Progenitor cell of endocrine pancreas (in vitro differentiated cells): ENCODE measurements at regions not wholly inside any gene's neighbourhood (a gene's known extent, or its start where the extent isn't known, plus 50 kb on each side); places are given as distances from the start of the nearest gene placed in this dataset.

Experiments
- DNase-seq: peaks from one replicate; pipeline ENCODE4 v3.0.0; 2021; ENCODE audit warnings: low spot score; ENCODE audit not compliant: unreplicated experiment
- H3K27ac Mint-ChIP-seq: 2 replicates; pipeline ENCODE4 v1.8.0; 2021; ENCODE audit warnings: mild to moderate bottlenecking, moderate library complexity, mixed read lengths
- H3K27me3 Mint-ChIP-seq: 2 replicates; pipeline ENCODE4 v1.8.0; 2021; ENCODE audit warnings: mixed read lengths
- H3K36me3 Mint-ChIP-seq: 2 replicates; pipeline ENCODE4 v1.8.0; 2022; ENCODE audit warnings: mixed read lengths; ENCODE audit not compliant: insufficient read depth
- H3K4me1 Mint-ChIP-seq: 2 replicates; pipeline ENCODE4 v1.8.0; 2021; ENCODE audit warnings: low read depth, mixed read lengths
- H3K4me3 Mint-ChIP-seq: 2 replicates; pipeline ENCODE4 v1.8.0; 2021; ENCODE audit warnings: low read depth, mild to moderate bottlenecking, moderate library complexity, mixed read lengths
- H3K9me3 Mint-ChIP-seq: 2 replicates; pipeline ENCODE4 v1.8.0; 2021; ENCODE audit warnings: low read depth, mixed read lengths
- CTCF ChIP-seq: fragments of 200-600 bp; sonication (generic); IDR thresholded peaks from one replicate; pipeline ENCODE4 v1.5.0; 2021; ENCODE audit warnings: antibody characterized with exemption, mild to moderate bottlenecking; ENCODE audit not compliant: unreplicated experiment

GRCh38 chr16:6149031-6149430, 1051.4 kb upstream of the EEF2KMT start:
- no peak for TF ChIP-seq CTCF
- H3K9me3 Mint-ChIP-seq = no peaks in the 10 kb centered on the region
- no peaks in the 10 kb centered on the region for H3K4me1 Mint-ChIP-seq
- no peak overlapping the region for H3K4me3 Mint-ChIP-seq
- DNase-seq = no peak
- H3K27ac Mint-ChIP-seq = no peak overlapping the region
- H3K27me3 Mint-ChIP-seq = peaks cover 3% of the 10 kb centered on the region
- H3K36me3 Mint-ChIP-seq = no peaks in the 10 kb centered on the region

DNA sequence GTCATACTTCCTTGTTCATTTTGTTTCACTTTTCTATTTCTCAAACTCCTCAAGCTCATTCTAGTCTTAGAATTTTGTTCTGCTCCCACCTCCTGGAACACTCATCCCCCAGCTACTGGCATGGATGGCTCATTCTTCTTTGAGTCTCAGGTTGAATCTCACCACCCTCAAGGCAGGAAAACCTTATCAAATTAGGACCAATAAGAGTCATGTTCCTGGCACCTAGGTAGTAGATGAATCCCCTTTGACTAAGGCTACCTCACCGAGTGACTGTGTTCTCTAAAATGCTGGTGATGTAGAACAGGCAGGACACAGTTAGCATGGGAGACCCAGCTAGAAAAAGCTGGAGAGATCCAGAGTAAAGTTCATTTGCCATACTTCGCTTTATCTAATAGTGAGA, 1050.8 kb upstream of the EEF2KMT start:
- no peak for TF ChIP-seq CTCF
- peaks cover 3% of the 10 kb centered on the region for H3K27me3 Mint-ChIP-seq
- DNase-seq = no peak
- no peaks in the 10 kb centered on the region for H3K9me3 Mint-ChIP-seq
- H3K4me3 Mint-ChIP-seq = no peak overlapping the region
- no peaks in the 10 kb centered on the region for H3K36me3 Mint-ChIP-seq
- H3K4me1 Mint-ChIP-seq = no peaks in the 10 kb centered on the region
- H3K27ac Mint-ChIP-seq = no peak overlapping the region

GRCh38 chr16:6146874-6147425, 1049.4 kb upstream of the EEF2KMT start:
- H3K4me1 Mint-ChIP-seq = no peaks in the 10 kb centered on the region
- no peaks in the 10 kb centered on the region for H3K9me3 Mint-ChIP-seq
- no peak overlapping the region for H3K27ac Mint-ChIP-seq
- H3K36me3 Mint-ChIP-seq = no peaks in the 10 kb centered on the region
- no peak for TF ChIP-seq CTCF
- peaks cover 3% of the 10 kb centered on the region for H3K27me3 Mint-ChIP-seq
- no peak for DNase-seq
- H3K4me3 Mint-ChIP-seq = no peak overlapping the region

- no peaks in the 10 kb centered on the region for H3K9me3 Mint-ChIP-seq
- H3K4me1 Mint-ChIP-seq = no peaks in the 10 kb centered on the region
- no peak overlapping the region for H3K27ac Mint-ChIP-seq
- no peaks in the 10 kb centered on the region for H3K36me3 Mint-ChIP-seq
- DNase-seq = no peak
- TF ChIP-seq CTCF = no peak
- H3K4me3 Mint-ChIP-seq = no peak overlapping the region
- H3K27me3 Mint-ChIP-seq = peaks cover 4% of the 10 kb centered on the region
These were observed 1048.8 kb upstream of the EEF2KMT start for GRCh38 chr16:6146356-6146755.

GRCh38 chr16:6144463-6144862, 1046.9 kb upstream of the EEF2KMT start:
- no peak for TF ChIP-seq CTCF
- H3K9me3 Mint-ChIP-seq = no peaks in the 10 kb centered on the region
- peaks cover 18% of the 10 kb centered on the region for H3K27me3 Mint-ChIP-seq
- no peak overlapping the region for H3K4me3 Mint-ChIP-seq
- H3K36me3 Mint-ChIP-seq = no peaks in the 10 kb centered on the region
- H3K27ac Mint-ChIP-seq = no peak overlapping the region
- peaks cover 1% of the 10 kb centered on the region for H3K4me1 Mint-ChIP-seq
- no peak for DNase-seq
